Adipocyte (in vitro differentiated cells): ENCODE measurements at regions not wholly inside any gene's neighbourhood (a gene's known extent, or its start where the extent isn't known, plus 50 kb on each side); places are given as distances from the start of the nearest gene placed in this dataset.

Experiments used
- DNase-seq: peaks from one replicate; pipeline ENCODE4 v3.0.0-alpha.2; 2015; ENCODE audit warnings: low read depth
- H3K27me3 ChIP-seq: replicated peaks from 2 replicates; pipeline ENCODE4 v1.7.0; 2013; ENCODE audit warnings: mild to moderate bottlenecking, low read length, moderate library complexity; ENCODE audit not compliant: control insufficient read depth, insufficient read depth
- H3K36me3 ChIP-seq: 2 replicates; pipeline ENCODE4 v1.7.0; 2013; ENCODE audit warnings: low read length, mild to moderate bottlenecking, moderate library complexity; ENCODE audit not compliant: control insufficient read depth, insufficient read depth, severe bottlenecking
- H3K4me1 ChIP-seq: 2 replicates; pipeline ENCODE4 v1.7.0; 2013; ENCODE audit warnings: mild to moderate bottlenecking, low read length, moderate library complexity; ENCODE audit not compliant: control insufficient read depth, insufficient read depth
- H3K4me3 ChIP-seq: 2 replicates; pipeline ENCODE4 v1.7.0; 2013; ENCODE audit warnings: mild to moderate bottlenecking, low read length, moderate library complexity
- H3K9ac ChIP-seq: 2 replicates; pipeline ENCODE4 v1.7.0; 2013; ENCODE audit warnings: mild to moderate bottlenecking, low read length, moderate library complexity
- H3K9me3 ChIP-seq: 2 replicates; pipeline ENCODE4 v1.7.0; 2013; ENCODE audit warnings: mild to moderate bottlenecking, low read length, moderate library complexity; ENCODE audit not compliant: control insufficient read depth

- Histone ChIP-seq H3K4me1 (peaks cover 15% of the 10 kb centered on the region), H3K4me3 (no peak overlapping the region), H3K9ac (no peak overlapping the region), H3K27me3 (peaks cover 12% of the 10 kb centered on the region), H3K9me3 (no peaks in the 10 kb centered on the region), H3K36me3 (no peaks in the 10 kb centered on the region)
- no peak for DNase-seq
Observed at GRCh38 chr2:176979981-176980710, 232.4 kb upstream of the HNRNPA3 start.

- H3K4me1 ChIP-seq = peaks cover 3% of the 10 kb centered on the region
- H3K9me3 ChIP-seq = no peaks in the 10 kb centered on the region
- no peak for DNase-seq
- no peak overlapping the region for H3K4me3 ChIP-seq
- H3K9ac ChIP-seq = no peak overlapping the region
- peaks cover 14% of the 10 kb centered on the region for H3K27me3 ChIP-seq
- H3K36me3 ChIP-seq = no peaks in the 10 kb centered on the region
Observed at GRCh38 chr2:176984987-176985386, 227.6 kb upstream of the HNRNPA3 start.

- no peak overlapping the region for H3K4me3 ChIP-seq
- peaks cover 14% of the 10 kb centered on the region for H3K27me3 ChIP-seq
- no peak for DNase-seq
- H3K36me3 ChIP-seq = no peaks in the 10 kb centered on the region
- H3K9ac ChIP-seq = no peak overlapping the region
- peaks cover 3% of the 10 kb centered on the region for H3K4me1 ChIP-seq
- H3K9me3 ChIP-seq = no peaks in the 10 kb centered on the region
Observed at GRCh38 chr2:176985871-176986270, 226.7 kb upstream of the HNRNPA3 start.

GRCh38 chr2:176986487-176986886 lies 226.1 kb upstream of the HNRNPA3 start:
- Histone ChIP-seq H3K36me3 (no peaks in the 10 kb centered on the region), H3K27me3 (peaks cover 14% of the 10 kb centered on the region), H3K9me3 (no peaks in the 10 kb centered on the region), H3K9ac (no peak overlapping the region), H3K4me3 (no peak overlapping the region), H3K4me1 (peaks cover 3% of the 10 kb centered on the region)
- DNase-seq = no peak

- Histone ChIP-seq H3K4me3 (no peak overlapping the region), H3K9me3 (no peaks in the 10 kb centered on the region), H3K4me1 (peaks cover 3% of the 10 kb centered on the region), H3K27me3 (no peaks in the 10 kb centered on the region), H3K36me3 (no peaks in the 10 kb centered on the region), H3K9ac (no peak overlapping the region)
- DNase-seq = no peak
Observed at GRCh38 chr2:176991411-176991810, 221.2 kb upstream of the HNRNPA3 start.

- Histone ChIP-seq H3K9me3 (no peaks in the 10 kb centered on the region), H3K4me3 (no peak overlapping the region), H3K4me1 (peaks cover 39% of the 10 kb centered on the region), H3K27me3 (no peaks in the 10 kb centered on the region), H3K9ac (peak overlapping the region; percentile 8), H3K36me3 (no peaks in the 10 kb centered on the region)
- DNase-seq = peak; percentile 20
Observed at GRCh38 chr2:176997074-176997791, 215.4 kb upstream of the HNRNPA3 start.

GRCh38 chr2:176997792-176998169 lies 214.8 kb upstream of the HNRNPA3 start:
- H3K9ac ChIP-seq = peak overlapping the region; percentile 8
- no peaks in the 10 kb centered on the region for H3K9me3 ChIP-seq
- H3K4me1 ChIP-seq = peaks cover 39% of the 10 kb centered on the region
- no peak overlapping the region for H3K4me3 ChIP-seq
- H3K36me3 ChIP-seq = no peaks in the 10 kb centered on the region
- no peak for DNase-seq
- no peaks in the 10 kb centered on the region for H3K27me3 ChIP-seq

- H3K4me3 ChIP-seq = peak overlapping the region; percentile 13
- H3K9me3 ChIP-seq = no peaks in the 10 kb centered on the region
- no peaks in the 10 kb centered on the region for H3K27me3 ChIP-seq
- peaks cover 39% of the 10 kb centered on the region for H3K4me1 ChIP-seq
- no peaks in the 10 kb centered on the region for H3K36me3 ChIP-seq
- DNase-seq = peak; percentile 18
- peak overlapping the region; percentile 70 for H3K9ac ChIP-seq
Observed at GRCh38 chr2:176999301-176999700, 213.3 kb upstream of the HNRNPA3 start.

GRCh38 chr2:177000061-177000714 lies 212.4 kb upstream of the HNRNPA3 start:
- Histone ChIP-seq H3K9ac (peak overlapping the region; percentile 70), H3K9me3 (no peaks in the 10 kb centered on the region), H3K27me3 (no peaks in the 10 kb centered on the region), H3K36me3 (no peaks in the 10 kb centered on the region), H3K4me1 (peaks cover 39% of the 10 kb centered on the region), H3K4me3 (peak overlapping the region; percentile 13)
- no peak for DNase-seq

- Histone ChIP-seq H3K9ac (no peak overlapping the region), H3K4me1 (peaks cover 39% of the 10 kb centered on the region), H3K9me3 (no peaks in the 10 kb centered on the region), H3K4me3 (no peak overlapping the region), H3K27me3 (no peaks in the 10 kb centered on the region), H3K36me3 (no peaks in the 10 kb centered on the region)
- no peak for DNase-seq
Observed at GRCh38 chr2:177000715-177001072, 211.9 kb upstream of the HNRNPA3 start.

- no peaks in the 10 kb centered on the region for H3K9me3 ChIP-seq
- no peak overlapping the region for H3K9ac ChIP-seq
- DNase-seq = no peak
- peaks cover 39% of the 10 kb centered on the region for H3K4me1 ChIP-seq
- no peaks in the 10 kb centered on the region for H3K36me3 ChIP-seq
- no peak overlapping the region for H3K4me3 ChIP-seq
- H3K27me3 ChIP-seq = no peaks in the 10 kb centered on the region
Observed at GRCh38 chr2:177001334-177001733, 211.3 kb upstream of the HNRNPA3 start.
